ENCODE measurements at regions not wholly inside any gene's neighbourhood (a gene's known extent, or its start where the extent isn't known, plus 50 kb on each side); places are given as distances from the start of the nearest gene placed in this dataset.

GRCh38 chr5:152270096-152270495, 135.0 kb downstream of the NMUR2 start:
- TF ChIP-seq CTCF (IDR thresholded peaks at IDR 0.05) = no peak
- H3K27me3 ChIP-seq = no peaks in the 10 kb centered on the region
- DNase-seq (ENCODE audit: low spot score) = no peak
- H3K36me3 ChIP-seq = no peaks in the 10 kb centered on the region
- H3K9me3 ChIP-seq = no peaks in the 10 kb centered on the region
- no peak overlapping the region for H3K4me3 ChIP-seq
- H3K27ac ChIP-seq = no peak overlapping the region
- peaks cover 0 to 14% of the 10 kb centered on the region in 2 donors for H3K4me1 ChIP-seq

DNA sequence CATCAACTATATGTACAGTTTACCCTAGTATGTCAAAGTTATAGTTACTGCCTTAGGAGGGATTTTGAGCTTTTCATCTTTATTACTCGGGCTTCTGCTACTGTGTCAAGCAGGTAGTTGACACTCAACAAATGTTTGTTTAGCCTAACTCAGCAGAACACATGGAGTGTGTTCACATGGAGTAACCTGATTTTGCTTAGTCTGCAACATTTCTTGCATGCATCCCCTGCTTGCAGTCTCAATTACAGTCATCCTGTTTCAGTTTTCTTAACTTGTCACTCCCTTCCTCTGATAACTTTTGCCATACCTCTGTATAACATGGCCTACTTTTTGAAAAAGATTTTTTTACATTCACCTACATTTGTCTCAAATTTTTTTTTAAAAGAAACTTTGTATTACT, 135.5 kb downstream of the NMUR2 start:
- no peak for TF ChIP-seq CTCF (IDR thresholded peaks at IDR 0.05)
- Histone ChIP-seq H3K27me3 (no peaks in the 10 kb centered on the region), H3K9me3 (no peaks in the 10 kb centered on the region), H3K36me3 (no peaks in the 10 kb centered on the region), H3K27ac (no peak overlapping the region), H3K4me1 (peaks cover 0 to 11% of the 10 kb centered on the region in 2 donors), H3K4me3 (no peak overlapping the region)
- no peak for DNase-seq (ENCODE audit: low spot score)

DNA sequence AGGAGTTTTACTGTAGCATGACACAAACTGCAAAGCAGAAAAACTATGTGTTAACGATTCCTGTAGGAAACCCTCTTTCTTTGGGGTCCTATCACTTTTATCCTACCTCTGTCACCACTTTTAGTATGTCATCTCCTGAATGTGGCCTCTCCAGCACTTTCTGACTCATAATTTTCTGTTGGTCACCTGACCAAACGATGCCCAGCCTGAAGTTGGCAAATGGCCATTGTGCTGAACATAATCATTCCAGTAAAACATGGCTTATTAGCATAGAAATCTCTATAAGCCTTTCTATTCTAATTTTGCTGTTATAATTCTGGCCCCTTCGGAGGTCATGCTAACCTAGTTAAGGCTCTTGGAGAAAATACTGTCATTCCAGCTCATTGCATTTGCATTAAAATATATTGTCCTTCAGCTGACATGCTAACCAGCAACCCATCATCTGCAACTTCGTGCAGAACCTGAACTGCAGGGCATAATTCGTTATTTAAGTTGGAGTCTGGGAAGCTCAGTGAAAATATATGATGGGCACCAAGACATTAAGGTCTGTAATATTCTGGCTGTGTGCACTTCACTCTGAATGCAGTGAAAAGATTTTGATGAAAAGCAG, 140.3 kb downstream of the NMUR2 start:
- H3K27me3 ChIP-seq = no peaks in the 10 kb centered on the region
- H3K4me1 ChIP-seq = no peaks in the 10 kb centered on the region
- no peaks in the 10 kb centered on the region for H3K9me3 ChIP-seq
- no peak for TF ChIP-seq CTCF (IDR thresholded peaks at IDR 0.05)
- H3K27ac ChIP-seq = no peak overlapping the region
- no peak overlapping the region for H3K4me3 ChIP-seq
- DNase-seq (ENCODE audit: low spot score) = no peak
- H3K36me3 ChIP-seq = no peaks in the 10 kb centered on the region

- H3K27me3 ChIP-seq = no peaks in the 10 kb centered on the region
- no peaks in the 10 kb centered on the region for H3K4me1 ChIP-seq
- no peaks in the 10 kb centered on the region for H3K36me3 ChIP-seq
- no peak overlapping the region for H3K27ac ChIP-seq
- no peaks in the 10 kb centered on the region for H3K9me3 ChIP-seq
- no peak for DNase-seq (ENCODE audit: low spot score)
- H3K4me3 ChIP-seq = no peak overlapping the region
- no peak for TF ChIP-seq CTCF (IDR thresholded peaks at IDR 0.05)
Measured at GRCh38 chr5:152262667-152263066, 142.4 kb downstream of the NMUR2 start.

DNA sequence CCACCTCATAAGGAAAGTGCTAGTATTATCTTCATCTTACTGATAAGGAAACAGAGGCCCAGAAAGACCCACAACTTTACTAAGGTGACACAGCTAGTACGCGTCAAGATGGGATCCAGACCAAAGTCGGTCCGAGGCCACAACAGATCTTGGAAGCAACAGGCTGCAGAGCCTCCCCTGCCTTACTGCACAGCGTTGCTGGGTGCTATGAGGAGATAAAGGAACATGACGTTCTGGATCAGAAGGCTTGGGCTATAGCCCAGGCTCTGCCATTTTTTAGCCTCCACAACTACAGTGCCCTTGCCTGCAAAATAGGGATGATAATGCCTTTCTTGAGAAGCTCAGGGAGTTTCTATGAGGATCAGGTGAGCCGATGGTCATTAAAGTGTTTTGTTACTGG, 144.1 kb downstream of the NMUR2 start:
- H3K9me3 ChIP-seq = no peaks in the 10 kb centered on the region
- H3K27ac ChIP-seq = no peak overlapping the region
- no peaks in the 10 kb centered on the region for H3K36me3 ChIP-seq
- TF ChIP-seq CTCF (IDR thresholded peaks at IDR 0.05) = no peak
- DNase-seq (ENCODE audit: low spot score) = no peak
- H3K27me3 ChIP-seq = no peaks in the 10 kb centered on the region
- no peak overlapping the region for H3K4me3 ChIP-seq
- H3K4me1 ChIP-seq = no peaks in the 10 kb centered on the region

GRCh38 chr5:152259702-152260101, 145.4 kb downstream of the NMUR2 start:
- H3K27ac ChIP-seq = peak overlapping the region in 1 of 2 donors; percentile 50

More at GRCh38 chr5:152259702-152260101, 145.4 kb downstream of the NMUR2 start:
- DNase-seq (ENCODE audit: low spot score) = no peak
- H3K36me3 ChIP-seq = no peaks in the 10 kb centered on the region
- H3K4me3 ChIP-seq = no peak overlapping the region
- no peaks in the 10 kb centered on the region for H3K9me3 ChIP-seq
- TF ChIP-seq CTCF (IDR thresholded peaks at IDR 0.05) = no peak
- no peaks in the 10 kb centered on the region for H3K4me1 ChIP-seq
- H3K27me3 ChIP-seq = no peaks in the 10 kb centered on the region
